Heart left ventricle (tissue), 16 donors: ENCODE measurements at regions not wholly inside any gene's neighbourhood (a gene's known extent, or its start where the extent isn't known, plus 50 kb on each side); places are given as distances from the start of the nearest gene placed in this dataset.

ENCODE experiments used
- ATAC-seq, 4 donors: fragments of 200-7000 bp; cut with Tn5 transposase; one replicate each; pipeline ENCODE4 v1.9.1; 2020 to 2022; ENCODE audit warnings: moderate library complexity in 4 of 4, mild to moderate bottlenecking in 3 of 4, moderate number of reproducible peaks in 1 of 4
- DNase-seq, 5 donors: peaks; one replicate each; pipeline ENCODE4 v3.0.0-alpha.2; 2020
- H3K27ac ChIP-seq, 12 donors: fragments of 200-600 bp; sonication (generic) in 4 of 12; one replicate each; pipeline versions ENCODE4 v1.5.0 to v1.8.0; 2016 to 2022; ENCODE audit warnings: mild to moderate bottlenecking in 2 of 12
- H3K27me3 ChIP-seq, 9 donors: fragments of 200-600 bp; sonication (generic) in 2 of 9; one replicate each; pipeline versions ENCODE4 v1.5.1 to v1.8.0; 2016 to 2022; ENCODE audit warnings: mild to moderate bottlenecking in 3 of 9
- H3K36me3 ChIP-seq, 9 donors: fragments of 200-600 bp; sonication (generic) in 2 of 9; one replicate each; pipeline versions ENCODE4 v1.5.0 to v1.8.0; 2018 to 2022; ENCODE audit warnings: mild to moderate bottlenecking in 2 of 9
- H3K4me1 ChIP-seq, 12 donors: fragments of 200-600 bp; sonication (generic) in 4 of 12; one replicate each; pipeline versions ENCODE4 v1.5.0 to v1.8.0; 2016 to 2022; ENCODE audit warnings: mild to moderate bottlenecking in 3 of 12
- H3K4me3 ChIP-seq, 12 donors: fragments of 200-600 bp; sonication (generic) in 4 of 12; one replicate each; pipeline versions ENCODE4 v1.5.0 to v1.8.0; 2017 to 2022; ENCODE audit warnings: mild to moderate bottlenecking in 9 of 12, moderate library complexity in 4 of 12
- H3K9me3 ChIP-seq, 12 donors: fragments of 200-600 bp; sonication (generic) in 4 of 12; one replicate each; pipeline versions ENCODE4 v1.5.0 to v1.8.0; 2016 to 2022; ENCODE audit warnings: mild to moderate bottlenecking in 1 of 12
- CTCF ChIP-seq, 12 donors: fragments of 200-600 bp; sonication (generic) in 4 of 12; IDR thresholded peaks; one replicate each; pipeline versions ENCODE4 v1.5.0 to v1.8.0; 2018 to 2022; ENCODE audit warnings: antibody characterized with exemption in 12 of 12, mild to moderate bottlenecking in 5 of 12
- POLR2A ChIP-seq, 2 donors: fragments of 450-650 bp; IDR thresholded peaks; one replicate each; pipeline ENCODE4 v1.6.1; 2017; ENCODE audit warnings: antibody characterized with exemption in 2 of 2, mild to moderate bottlenecking in 2 of 2, moderate library complexity in 2 of 2
- WGBS, 4 donors: extraction: QIAGEN DNeasy Blood & Tissue Kit in 2 of 4; methylation state at CpG; one replicate each; pipeline versions ENCODE4 v1.1.5 to v1.1.7; 2013 to 2018; 5-methylcytosine and 5-hydroxymethylcytosine counted together
- intact Hi-C, 10 donors: fragments of 100-400 bp; cut with DNase I; formaldehyde crosslinking; loops; one replicate each; pipeline versions ENCODE4 v1.11.1 to v1.14.2; 2022
- donor health status: ischemic (EF 13 %, LVEDD 7.1; RV severe dilation, severe dysfunction).
- donor health status: healthy with polysubstance abuse.
- donor health status: DM: no; HTN: yes; CAD: no.
- donor health status: DM: no; HTN: no; CAD: no.
- donor health status: ischemic (EF 25% LVEDD 6.9; RV normal size, moderate dysfunction).
- donor health status: ischemic (EF 25% LVEDD 5.7; RV mildly dilated, moderate dysfunction).
- donor health status: healthy.
- donor health status: DM: yes; HTN: yes; CAD: no.
- donor health status: ischemic (EF 35%, LVEDD 5.7; RV mildly dilated, moderate dysfunction).
- donor health status: nonischemic (EF 11% LVEDD 7.7; RV severe dilation, severe dysfunction).
- donor health status: DM: yes; HTN: yes; CAD: no.
- donor health status: PGD.
- donor health status: ischemic (EF 29% LVEDD 5.4; RV normal size, mild dysfunction).
- donor health status: nonischemic (EF 23%, LVEDD 6.1; RV moderate dilation, normal function).

- Histone ChIP-seq H3K9me3 (no peaks in the 10 kb centered on the region), H3K27ac (peak overlapping the region in 5 of 12 donors; percentile 57 to 79 (median 76)), H3K27me3 (no peaks in the 10 kb centered on the region), H3K4me3 (no peak overlapping the region), H3K36me3 (no peaks in the 10 kb centered on the region), H3K4me1 (peaks cover 0 to 45% (median 8%) of the 10 kb centered on the region in 12 donors)
- ATAC-seq (no peak), DNase-seq (no peak)
- WGBS, 4 donors, result 86 to 94% (median 90%) methylated on average over 11 of the region's 11 CpGs
- intact Hi-C loops, result loop anchor here in 1 of 10 donors (5.0 kb wide), 1 partner anchor 93 kb away; no protein-coding TSS in a partner anchor
- TF ChIP-seq POLR2A (IDR thresholded peaks at IDR 0.05) (no peak), CTCF (IDR thresholded peaks at IDR 0.05) (no peak)
Observed at GRCh38 chr6:25180630-25181349, 98.4 kb upstream of the CARMIL1 start.

GRCh38 chr6:25181350-25181724 is 97.8 kb upstream of the CARMIL1 start:
- Histone ChIP-seq H3K4me3 (no peak overlapping the region), H3K27ac (no peak overlapping the region), H3K9me3 (no peaks in the 10 kb centered on the region), H3K36me3 (no peaks in the 10 kb centered on the region), H3K27me3 (no peaks in the 10 kb centered on the region), H3K4me1 (peaks cover 0 to 40% (median 8%) of the 10 kb centered on the region in 12 donors)
- TF ChIP-seq POLR2A (IDR thresholded peaks at IDR 0.05) (no peak), CTCF (IDR thresholded peaks at IDR 0.05) (no peak)
- 81 to 89% (median 86%) methylated on average over 4 of the region's 4 CpGs for WGBS, 4 donors
- no peak for DNase-seq
- intact Hi-C loops, result loop anchor here in 1 of 10 donors (5.0 kb wide), 1 partner anchor 94 kb away; no protein-coding TSS in a partner anchor
- ATAC-seq, result no peak

- intact Hi-C loops, result loop anchor here in 1 of 10 donors (5.0 kb wide), 1 partner anchor 95 kb away; no protein-coding TSS in a partner anchor
- H3K27me3 ChIP-seq, result no peaks in the 10 kb centered on the region
- H3K4me1 ChIP-seq, result peaks cover 0 to 35% (median 8%) of the 10 kb centered on the region in 12 donors
- no peak overlapping the region for H3K27ac ChIP-seq
- no peaks in the 10 kb centered on the region for H3K36me3 ChIP-seq
- TF ChIP-seq POLR2A (IDR thresholded peaks at IDR 0.05), result no peak
- TF ChIP-seq CTCF (IDR thresholded peaks at IDR 0.05), result no peak
- no peaks in the 10 kb centered on the region for H3K9me3 ChIP-seq
- H3K4me3 ChIP-seq, result no peak overlapping the region
- DNase-seq, result no peak
- WGBS, 4 donors, result 91 to 96% (median 95%) methylated on average over 1 of the region's 1 CpG
- ATAC-seq, result peak in 1 of 4 donors; percentile 31
Observed at GRCh38 chr6:25181923-25182322, 97.3 kb upstream of the CARMIL1 start.

GRCh38 chr6:25186919-25187318 is 92.3 kb upstream of the CARMIL1 start:
- ATAC-seq (no peak), DNase-seq (no peak)
- Histone ChIP-seq H3K27me3 (no peaks in the 10 kb centered on the region), H3K9me3 (no peaks in the 10 kb centered on the region), H3K27ac (no peak overlapping the region), H3K4me1 (peaks cover 0 to 8% (median 0%) of the 10 kb centered on the region in 12 donors), H3K36me3 (no peaks in the 10 kb centered on the region), H3K4me3 (no peak overlapping the region)
- no peak for TF ChIP-seq CTCF (IDR thresholded peaks at IDR 0.05)
- no peak for TF ChIP-seq POLR2A (IDR thresholded peaks at IDR 0.05)
- intact Hi-C loops, result no loop called here
- WGBS, 4 donors, result 73 to 81% (median 77%) methylated on average over 2 of the region's 2 CpGs
